H1 (cell line): ENCODE measurements at regions not wholly inside any gene's neighbourhood (a gene's known extent, or its start where the extent isn't known, plus 50 kb on each side); places are given as distances from the start of the nearest gene placed in this dataset.

Experiments
- CTCF ChIA-PET: fragments of 300-600 bp; sonication (Branson Sonifier 250); formaldehyde crosslinking; loops from one replicate; lab custom pipeline; 2021; ENCODE audit not compliant: partially characterized antibody; lab: Charles Lee
- POLR2A ChIA-PET: fragments of 300-600 bp; sonication (Branson Sonifier 250); formaldehyde crosslinking; loops from one replicate; lab custom pipeline; 2021; ENCODE audit warnings: inconsistent platforms; ENCODE audit not compliant: partially characterized antibody; lab: Charles Lee
- DNase-seq, 2 experiments: peaks; one replicate each; pipeline versions ENCODE4 v3.0.0 to v3.0.0-alpha.2; 2010 to 2022; ENCODE audit warnings: low spot score in 2 of 2, low read depth in 1 of 2, mixed read lengths in 1 of 2
- FAIRE-seq: peaks from 2 replicates; lab custom pipeline; 2011; peaks lifted over from hg19 to GRCh38; lab: Jason Lieb, UNC
- H2AFZ ChIP-seq: 2 replicates; pipeline ENCODE4 v1.8.1; 2012; ENCODE audit warnings: low read length, inconsistent platforms
- H2AK5ac ChIP-seq: 2 replicates; pipeline ENCODE4 v1.6.1; 2013; ENCODE audit warnings: low read depth, low read length
- H2BK120ac ChIP-seq: replicated peaks from 2 replicates; pipeline ENCODE3; 2013; ENCODE audit warnings: low read depth, low read length, inconsistent platforms
- H2BK12ac ChIP-seq: 2 replicates; pipeline ENCODE4 v1.6.1; 2013; ENCODE audit warnings: low read depth, low read length
- H2BK15ac ChIP-seq: 2 replicates; pipeline ENCODE4 v1.6.1; 2013; ENCODE audit warnings: low read length
- H2BK20ac ChIP-seq: 2 replicates; pipeline ENCODE4 v1.6.1; 2013; ENCODE audit warnings: low read length
- H2BK5ac ChIP-seq: 2 replicates; pipeline ENCODE4 v1.6.1; 2013; ENCODE audit warnings: low read depth, low read length
- H3K14ac ChIP-seq: 2 replicates; pipeline ENCODE4 v1.6.1; 2013; ENCODE audit warnings: inconsistent platforms; ENCODE audit not compliant: insufficient read length
- H3K18ac ChIP-seq: 2 replicates; pipeline ENCODE4 v1.6.1; 2013; ENCODE audit warnings: low read length; ENCODE audit errors: extremely low read depth
- H3K23ac ChIP-seq: 2 replicates; pipeline ENCODE4 v1.6.1; 2013; ENCODE audit warnings: inconsistent platforms; ENCODE audit not compliant: insufficient read length
- H3K23me2 ChIP-seq: 2 replicates; pipeline ENCODE4 v1.6.1; 2013; ENCODE audit warnings: low read depth, low read length
- H3K27ac ChIP-seq: 2 replicates; pipeline ENCODE4 v1.6.1; 2011; ENCODE audit warnings: low read depth, low read length, inconsistent platforms
- H3K27me3 ChIP-seq, 4 experiments: replicated peaks in 1 of 4; 1 replicate in 1 of 4; 2 replicates in 3 of 4; pipeline versions ENCODE4 v1.6.1 to v1.8.1; 2011 to 2013; ENCODE audit warnings: low read length in 3 of 4, mild to moderate bottlenecking in 3 of 4, inconsistent platforms in 2 of 4, mixed read lengths in 2 of 4, moderate library complexity in 1 of 4; ENCODE audit not compliant: control insufficient read depth in 3 of 4, insufficient read depth in 3 of 4; ENCODE audit errors: extremely low read depth in 1 of 4
- H3K36me3 ChIP-seq, 4 experiments: 2 replicates each; pipeline versions ENCODE4 v1.6.1 to v1.8.1; 2011 to 2013; ENCODE audit warnings: mild to moderate bottlenecking in 4 of 4, low read length in 3 of 4, moderate library complexity in 2 of 4, control low read depth in 1 of 4, inconsistent platforms in 1 of 4; ENCODE audit not compliant: insufficient read depth in 4 of 4, control insufficient read depth in 2 of 4
- H3K4ac ChIP-seq: replicated peaks from 2 replicates; pipeline ENCODE3; 2013; ENCODE audit warnings: low read length, low read depth, mixed read lengths, inconsistent platforms; ENCODE audit not compliant: insufficient read length
- H3K4me1 ChIP-seq, 4 experiments: replicated peaks in 1 of 4; 1 replicate in 1 of 4; 2 replicates in 3 of 4; pipeline versions ENCODE4 v1.6.1 to v1.8.1; 2011 to 2013; ENCODE audit warnings: low read length in 3 of 4, inconsistent platforms in 2 of 4, mixed read lengths in 1 of 4; ENCODE audit not compliant: insufficient read depth in 4 of 4, control insufficient read depth in 3 of 4
- H3K4me2 ChIP-seq, 2 experiments: 2 replicates each; pipeline versions ENCODE4 v1.6.1 to v1.8.1; 2011 to 2013; ENCODE audit warnings: low read depth in 2 of 2, low read length in 2 of 2, control low read depth in 1 of 2, inconsistent platforms in 1 of 2, mild to moderate bottlenecking in 1 of 2; ENCODE audit not compliant: insufficient read depth in 1 of 2
- H3K4me3 ChIP-seq, 4 experiments: fragments of 200-600, 300-600 bp in 1 of 4; sonication (generic), shearing (Covaris generic), sonication (Bioruptor Twin) in 1 of 4; 2 replicates each; pipeline versions ENCODE4 v1.5.1 to v1.8.1; 2011 to 2016; ENCODE audit warnings: low read length in 4 of 4, low read depth in 3 of 4, control low read depth in 2 of 4, inconsistent platforms in 2 of 4, mild to moderate bottlenecking in 2 of 4, mixed read lengths in 1 of 4, moderate library complexity in 1 of 4; ENCODE audit not compliant: insufficient read depth in 2 of 4; ENCODE audit errors: extremely low read depth in 1 of 4
- H3K56ac ChIP-seq: replicated peaks from 2 replicates; pipeline ENCODE3; 2013; ENCODE audit warnings: low read depth, mild to moderate bottlenecking, mixed read lengths, low read length, inconsistent platforms; ENCODE audit not compliant: insufficient read length
- H3K79me1 ChIP-seq: 2 replicates; pipeline ENCODE4 v1.6.1; 2013; ENCODE audit warnings: low read depth, low read length, control low read depth
- H3K79me2 ChIP-seq, 2 experiments: 2 replicates each; pipeline versions ENCODE4 v1.6.1 to v1.8.1; 2012 to 2013; ENCODE audit warnings: low read length in 2 of 2, mild to moderate bottlenecking in 2 of 2, inconsistent platforms in 1 of 2; ENCODE audit not compliant: insufficient read depth in 2 of 2, control insufficient read depth in 1 of 2
- H3K9ac ChIP-seq, 4 experiments: replicated peaks in 1 of 4; 1 replicate in 1 of 4; 2 replicates in 3 of 4; pipeline versions ENCODE4 v1.6.1 to v1.8.1; 2011 to 2013; ENCODE audit warnings: low read depth in 3 of 4, low read length in 3 of 4, control low read depth in 2 of 4, mild to moderate bottlenecking in 2 of 4, moderate library complexity in 2 of 4, inconsistent platforms in 1 of 4; ENCODE audit errors: extremely low read depth in 1 of 4
- H3K9me3 ChIP-seq, 2 experiments: 2 replicates each; pipeline versions ENCODE4 v1.6.1 to v1.8.1; 2012 to 2013; ENCODE audit warnings: mild to moderate bottlenecking in 2 of 2, moderate library complexity in 2 of 2, control low read depth in 1 of 2, inconsistent platforms in 1 of 2, low read depth in 1 of 2, low read length in 1 of 2, mixed read lengths in 1 of 2; ENCODE audit not compliant: insufficient read depth in 2 of 2
- H4K20me1 ChIP-seq, 2 experiments: replicated peaks in 1 of 2; 2 replicates each; pipeline versions ENCODE3 to v1.8.1; 2011 to 2013; ENCODE audit warnings: inconsistent platforms in 2 of 2, low read length in 2 of 2, mild to moderate bottlenecking in 1 of 2; ENCODE audit not compliant: insufficient read depth in 2 of 2, control insufficient read depth in 1 of 2
- H4K5ac ChIP-seq: 2 replicates; pipeline ENCODE4 v1.6.1; 2013; ENCODE audit warnings: low read length, low read depth, mixed read lengths, inconsistent platforms; ENCODE audit not compliant: insufficient read length
- H4K8ac ChIP-seq: 2 replicates; pipeline ENCODE4 v1.8.0; 2013; ENCODE audit warnings: mild to moderate bottlenecking, moderate library complexity, low read length, inconsistent platforms; ENCODE audit not compliant: insufficient read depth; ENCODE audit errors: extremely low read depth
- H4K91ac ChIP-seq: replicated peaks from 2 replicates; pipeline ENCODE3; 2013; ENCODE audit warnings: low read length, mixed read lengths, inconsistent platforms; ENCODE audit not compliant: insufficient read length
- CBX8 ChIP-seq: fragments of 300-800, 300-1000 bp; sonication (generic); IDR thresholded peaks from 2 replicates; pipeline ENCODE4 v1.7.1; 2016; ENCODE audit warnings: low read depth, low read length, borderline replicate concordance
- CHD2 ChIP-seq: IDR thresholded peaks from 2 replicates; pipeline ENCODE4 v1.6.1; 2012; ENCODE audit warnings: low read length, improper control_type of control experiment
- EZH2 ChIP-seq: fragments of 200-600 bp; sonication (generic); IDR thresholded peaks from 2 replicates; pipeline ENCODE4 v1.7.1; 2012; ENCODE audit warnings: low read depth, mild to moderate bottlenecking, moderate library complexity, low read length, inconsistent platforms; ENCODE audit not compliant: severe bottlenecking
- FOSL1 ChIP-seq: IDR thresholded peaks from 2 replicates; pipeline ENCODE4 v1.6.1; 2011; ENCODE audit warnings: mild to moderate bottlenecking, low read depth, low read length, moderate library complexity; ENCODE audit not compliant: insufficient read depth
- GABPA ChIP-seq: IDR thresholded peaks from 2 replicates; pipeline ENCODE4 v1.6.1; 2011; ENCODE audit warnings: mild to moderate bottlenecking, low read length, moderate library complexity, borderline replicate concordance; ENCODE audit not compliant: insufficient read depth
- HDAC6 ChIP-seq: IDR thresholded peaks from one replicate; pipeline ENCODE4 v1.7.1; 2012; ENCODE audit warnings: low read depth, mild to moderate bottlenecking, inconsistent platforms, low read length, moderate library complexity
- MAFK ChIP-seq: IDR thresholded peaks from 2 replicates; pipeline ENCODE4 v1.6.1; 2012; ENCODE audit warnings: low read depth, mild to moderate bottlenecking, improper control_type of control experiment, low read length
- POLR2AphosphoS5 ChIP-seq: IDR thresholded peaks from 2 replicates; pipeline ENCODE4 v1.6.1; 2011; ENCODE audit warnings: low read depth, low read length
- RNF2 ChIP-seq: fragments of 200-900, 300-1000 bp; sonication (generic); IDR thresholded peaks from 2 replicates; pipeline ENCODE4 v1.7.1; 2016; ENCODE audit warnings: borderline replicate concordance, low read depth, mild to moderate bottlenecking, antibody characterized with exemption, low read length; ENCODE audit not compliant: poor library complexity, severe bottlenecking; ENCODE audit errors: missing control alignments
- YY1 ChIP-seq: IDR thresholded peaks from 2 replicates; pipeline ENCODE4 v1.6.1; 2011; ENCODE audit warnings: low read depth, mild to moderate bottlenecking, low read length
- ZNF274 ChIP-seq: IDR thresholded peaks from 2 replicates; pipeline ENCODE4 v1.7.0; 2012; ENCODE audit warnings: low read length, borderline replicate concordance; ENCODE audit errors: extremely low read depth
- WGBS, 2 experiments: shearing (Covaris generic) in 1 of 2; methylation state at CpG; one replicate each; pipeline versions ENCODE4 v1.1.6 to v1.1.7; 2013 to 2015; ENCODE audit warnings: low lambda C conversion rate in 2 of 2, mixed read lengths in 2 of 2, inconsistent platforms in 1 of 2, low coverage in 1 of 2, missing lambda C conversion rate in 1 of 2; ENCODE audit not compliant: insufficient replicate concordance in 2 of 2, insufficient coverage in 1 of 2, insufficient read length in 1 of 2; ENCODE audit errors: extremely low coverage in 1 of 2, missing lambda C conversion rate in 1 of 2; 5-methylcytosine and 5-hydroxymethylcytosine counted together

DNA sequence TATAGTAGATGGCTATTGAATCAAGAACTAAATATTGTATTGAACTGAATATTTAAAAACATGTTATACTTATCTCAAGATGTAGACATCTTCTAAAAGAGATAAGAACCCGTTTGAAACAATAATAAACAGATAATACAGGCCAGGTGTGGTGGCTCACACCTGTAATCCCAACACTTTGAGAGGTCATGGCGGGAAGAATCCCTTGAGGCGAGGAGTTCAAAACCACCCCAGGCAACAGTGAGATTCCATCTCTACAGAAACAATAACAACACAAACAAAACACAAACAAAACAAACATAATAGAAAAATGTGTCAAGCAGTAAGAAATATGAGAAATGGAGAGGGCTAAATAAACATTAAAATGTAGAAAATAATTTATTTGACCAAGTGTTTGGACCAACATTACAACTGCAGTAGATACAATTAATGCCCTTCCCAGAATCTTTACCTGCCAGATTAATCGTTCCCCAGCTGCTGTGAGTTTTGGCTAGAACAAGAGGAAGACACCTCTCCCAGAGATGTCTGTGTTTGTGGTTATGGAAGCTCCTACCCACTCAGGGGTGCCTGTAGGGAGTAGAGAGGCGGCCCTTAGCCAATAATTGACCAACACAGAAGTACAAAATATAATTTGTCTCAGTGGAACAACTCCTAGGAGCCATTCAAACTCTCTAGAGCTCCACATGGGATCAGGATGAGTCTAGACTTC is 111.9 kb upstream of the AGTR1 start:
- Histone ChIP-seq H3K9ac (no peak overlapping the region), H3K18ac (no peak overlapping the region), H4K20me1 (no peaks in the 10 kb centered on the region), H3K14ac (no peak overlapping the region), H3K79me1 (no peaks in the 10 kb centered on the region), H3K36me3 (no peaks in the 10 kb centered on the region), H3K4me1 (no peaks in the 10 kb centered on the region), H3K23ac (no peak overlapping the region), H2BK20ac (no peak overlapping the region), H3K56ac (no peak overlapping the region), H3K9me3 (no peaks in the 10 kb centered on the region), H2BK12ac (no peak overlapping the region), H3K27ac (no peak overlapping the region), H4K91ac (no peak overlapping the region), H3K23me2 (no peaks in the 10 kb centered on the region), H3K79me2 (no peaks in the 10 kb centered on the region), H3K4me2 (no peak overlapping the region), H2AFZ (no peak overlapping the region), H3K4ac (no peak overlapping the region), H2BK5ac (no peak overlapping the region), H3K27me3 (no peaks in the 10 kb centered on the region), H2BK15ac (no peak overlapping the region), H4K5ac (no peak overlapping the region)
- ChIA-PET CTCF (interaction anchor here (0.9 kb wide), 1 partner anchor 10 kb away, joined by 3 read pairs; no protein-coding TSS in a partner anchor), POLR2A (no interaction called here)
- WGBS, 2 experiments: 87% methylated on average over 5 of the region's 5 CpGs; no CpG with 5 or more reads in 1 of the 2 experiments
- DNase-seq: no peak
- TF ChIP-seq HDAC6 (no peak), EZH2 (no peak), RNF2 (no peak), MAFK (no peak), CBX8 (no peak), FOSL1 (no peak), POLR2AphosphoS5 (no peak), CHD2 (no peak), ZNF274 (no peak), GABPA (no peak), YY1 (no peak)
- TF ChIP-seq, all 59 proteins: peak for 0
- H2BK120ac ChIP-seq: no peak overlapping the region
- no peak overlapping the region for H4K8ac ChIP-seq
- no peak for FAIRE-seq
- H3K4me3 ChIP-seq: no peak overlapping the region
- no peak overlapping the region for H2AK5ac ChIP-seq
